ENCODE measurements at regions not wholly inside any gene's neighbourhood (a gene's known extent, or its start where the extent isn't known, plus 50 kb on each side); places are given as distances from the start of the nearest gene placed in this dataset.

DNA sequence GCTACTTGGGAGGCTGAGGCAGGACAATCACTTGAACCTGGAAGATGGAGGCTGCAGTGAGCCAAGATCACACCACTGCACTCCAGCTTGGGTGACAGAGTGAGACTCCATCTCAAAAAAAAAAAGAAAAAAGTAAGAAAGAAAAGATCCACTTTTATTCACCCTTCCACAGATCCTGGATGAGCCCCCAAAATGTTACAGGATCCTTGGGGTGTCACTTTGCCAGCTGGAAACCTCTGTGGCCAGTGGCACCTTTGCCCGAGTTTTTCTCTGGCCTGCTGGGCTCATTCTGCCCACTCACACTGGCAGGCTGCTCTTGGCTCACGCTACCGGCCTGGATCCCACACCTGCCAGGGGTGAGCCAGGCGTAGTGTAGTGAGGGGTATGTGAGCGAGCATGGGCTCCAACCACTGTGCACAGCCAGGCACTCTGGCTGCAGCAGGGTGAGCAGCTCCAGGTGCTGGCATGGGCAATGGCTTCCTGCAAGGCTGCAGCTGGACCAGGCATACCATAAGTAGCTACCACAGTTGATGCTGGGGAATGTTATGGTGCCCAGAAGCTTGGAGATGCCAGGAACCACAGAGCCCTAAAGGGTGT, 57.8 kb upstream of the C15orf39 start:
- Histone ChIP-seq H3F3A (ENCODE audit: insufficient read depth) (no peaks in the 10 kb centered on the region), H4K20me1 (ENCODE audit: low read depth, low read length) (no peaks in the 10 kb centered on the region), H3K27ac (ENCODE audit: low read depth, low read length) (no peak overlapping the region), H3K27me3 (ENCODE audit: low read length) (no peaks in the 10 kb centered on the region), H3K4me2 (ENCODE audit: low read depth, low read length, poor library complexity, severe bottlenecking) (no peak overlapping the region), H3K36me3 (ENCODE audit: low read length) (no peaks in the 10 kb centered on the region; the same call in 1 of the 2 replicates), H3K4me3 (ENCODE audit: insufficient read depth, low read length, poor library complexity, severe bottlenecking) (no peak overlapping the region), H3K9me2 (replicated peaks; ENCODE audit: insufficient read depth, low read length) (no peaks in the 10 kb centered on the region), H3K9me3 (ENCODE audit: insufficient read depth, low read length) (peaks cover 44% of the 10 kb centered on the region), H3K79me2 (ENCODE audit: insufficient read depth, low read length) (no peaks in the 10 kb centered on the region), H2AFZ (ENCODE audit: low read depth, low read length, severe bottlenecking) (no peak overlapping the region), H3K9ac (ENCODE audit: low read length) (no peak overlapping the region)
- TF ChIP-seq EZH2phosphoT487 (conservative IDR thresholded peaks at IDR 0.05; ENCODE audit: low read length) = no peak
- TF ChIP-seq, protein P1, sequence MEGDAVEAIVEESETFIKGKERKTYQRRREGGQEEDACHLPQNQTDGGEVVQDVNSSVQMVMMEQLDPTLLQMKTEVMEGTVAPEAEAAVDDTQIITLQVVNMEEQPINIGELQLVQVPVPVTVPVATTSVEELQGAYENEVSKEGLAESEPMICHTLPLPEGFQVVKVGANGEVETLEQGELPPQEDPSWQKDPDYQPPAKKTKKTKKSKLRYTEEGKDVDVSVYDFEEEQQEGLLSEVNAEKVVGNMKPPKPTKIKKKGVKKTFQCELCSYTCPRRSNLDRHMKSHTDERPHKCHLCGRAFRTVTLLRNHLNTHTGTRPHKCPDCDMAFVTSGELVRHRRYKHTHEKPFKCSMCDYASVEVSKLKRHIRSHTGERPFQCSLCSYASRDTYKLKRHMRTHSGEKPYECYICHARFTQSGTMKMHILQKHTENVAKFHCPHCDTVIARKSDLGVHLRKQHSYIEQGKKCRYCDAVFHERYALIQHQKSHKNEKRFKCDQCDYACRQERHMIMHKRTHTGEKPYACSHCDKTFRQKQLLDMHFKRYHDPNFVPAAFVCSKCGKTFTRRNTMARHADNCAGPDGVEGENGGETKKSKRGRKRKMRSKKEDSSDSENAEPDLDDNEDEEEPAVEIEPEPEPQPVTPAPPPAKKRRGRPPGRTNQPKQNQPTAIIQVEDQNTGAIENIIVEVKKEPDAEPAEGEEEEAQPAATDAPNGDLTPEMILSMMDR (IDR thresholded peaks at IDR 0.05; ENCODE audit: insufficient read depth, low read length, poor library complexity, severe bottlenecking) = no peak

DNA sequence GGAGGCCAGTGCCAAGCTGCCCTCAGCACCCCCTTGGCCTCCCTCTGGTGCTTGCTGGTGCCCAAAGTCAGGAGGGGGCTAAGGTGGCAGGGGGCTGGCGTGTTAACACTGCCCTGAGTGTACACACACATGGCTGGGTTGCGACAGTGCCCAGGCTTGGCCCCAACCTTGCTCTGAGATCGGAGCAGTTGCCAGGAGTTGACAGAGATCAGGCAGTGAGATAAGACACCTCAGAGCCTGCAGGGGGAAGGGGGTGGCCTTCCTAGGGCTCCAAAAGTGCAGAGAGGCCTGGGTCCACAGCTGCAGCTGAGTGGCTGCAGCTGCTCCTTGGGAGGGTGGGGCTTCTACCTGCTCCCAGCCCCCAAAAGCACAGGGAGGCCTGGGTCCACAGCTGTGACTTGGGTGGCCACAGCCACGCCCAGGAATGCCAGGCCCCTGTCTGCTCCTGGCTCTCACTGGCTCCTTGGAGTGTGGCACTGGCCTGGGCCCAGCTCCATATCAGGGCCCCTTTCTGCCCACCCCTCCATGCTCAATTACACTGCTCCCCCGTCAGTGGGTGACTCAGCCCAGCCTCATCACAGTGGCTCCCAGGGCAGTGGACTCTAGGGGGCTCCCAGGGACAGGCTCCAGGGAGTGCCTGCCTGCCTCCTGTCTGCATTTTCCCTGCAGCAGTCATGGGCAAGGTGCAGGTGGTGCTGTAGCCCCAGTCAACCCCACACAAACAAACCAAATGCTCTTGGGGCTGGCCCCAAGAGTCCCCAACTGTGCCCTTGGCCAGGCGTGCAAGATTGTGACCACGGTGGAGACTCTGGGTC, 56.4 kb upstream of the C15orf39 start:
- Histone ChIP-seq H3K79me2 (ENCODE audit: insufficient read depth, low read length) (no peaks in the 10 kb centered on the region), H2AFZ (ENCODE audit: low read depth, low read length, severe bottlenecking) (no peak overlapping the region), H3K27ac (ENCODE audit: low read depth, low read length) (no peak overlapping the region), H3K27me3 (ENCODE audit: low read length) (no peaks in the 10 kb centered on the region), H3K9me3 (ENCODE audit: insufficient read depth, low read length) (peaks cover 44% of the 10 kb centered on the region), H3K4me2 (ENCODE audit: low read depth, low read length, poor library complexity, severe bottlenecking) (no peak overlapping the region), H3K9ac (ENCODE audit: low read length) (no peak overlapping the region), H3K36me3 (ENCODE audit: low read length) (no peaks in the 10 kb centered on the region; the same call in 1 of the 2 replicates), H3F3A (ENCODE audit: insufficient read depth) (no peaks in the 10 kb centered on the region), H4K20me1 (ENCODE audit: low read depth, low read length) (no peaks in the 10 kb centered on the region), H3K4me3 (ENCODE audit: insufficient read depth, low read length, poor library complexity, severe bottlenecking) (no peak overlapping the region), H3K9me2 (replicated peaks; ENCODE audit: insufficient read depth, low read length) (no peaks in the 10 kb centered on the region)
- TF ChIP-seq, protein P1 (IDR thresholded peaks at IDR 0.05; ENCODE audit: insufficient read depth, low read length, poor library complexity, severe bottlenecking) = no peak
- TF ChIP-seq EZH2phosphoT487 (conservative IDR thresholded peaks at IDR 0.05; ENCODE audit: low read length) = no peak

GRCh38 chr15:75148280-75148679, 53.4 kb upstream of the C15orf39 start:
- no peaks in the 10 kb centered on the region for H3K9me2 ChIP-seq (replicated peaks; ENCODE audit: insufficient read depth, low read length)
- TF ChIP-seq, protein P1 (IDR thresholded peaks at IDR 0.05; ENCODE audit: insufficient read depth, low read length, poor library complexity, severe bottlenecking) = no peak
- no peak for TF ChIP-seq EZH2phosphoT487 (conservative IDR thresholded peaks at IDR 0.05; ENCODE audit: low read length)
- no peaks in the 10 kb centered on the region for H3F3A ChIP-seq (ENCODE audit: insufficient read depth)
- no peaks in the 10 kb centered on the region for H3K27me3 ChIP-seq (ENCODE audit: low read length)
- H2AFZ ChIP-seq (ENCODE audit: low read depth, low read length, severe bottlenecking) = no peak overlapping the region
- peaks cover 34% of the 10 kb centered on the region; the same call in 1 of the 2 replicates for H3K9me3 ChIP-seq (ENCODE audit: insufficient read depth, low read length)
- no peaks in the 10 kb centered on the region for H3K36me3 ChIP-seq (ENCODE audit: low read length)
- H3K4me3 ChIP-seq (ENCODE audit: insufficient read depth, low read length, poor library complexity, severe bottlenecking) = no peak overlapping the region
- no peak overlapping the region for H3K4me2 ChIP-seq (ENCODE audit: low read depth, low read length, poor library complexity, severe bottlenecking)
- H3K9ac ChIP-seq (ENCODE audit: low read length) = no peak overlapping the region
- H3K27ac ChIP-seq (ENCODE audit: low read depth, low read length) = no peak overlapping the region
- H4K20me1 ChIP-seq (ENCODE audit: low read depth, low read length) = no peaks in the 10 kb centered on the region
- H3K79me2 ChIP-seq (ENCODE audit: insufficient read depth, low read length) = no peaks in the 10 kb centered on the region

Data from SU-DHL-6 (cell line).